ENCODE measurements at regions not wholly inside any gene's neighbourhood (a gene's known extent, or its start where the extent isn't known, plus 50 kb on each side); places are given as distances from the start of the nearest gene placed in this dataset.
"Not testable (repeated sequence)": the region's sequence is repeated elsewhere in the genome, so short reads cannot be mapped to it uniquely, and the experiment has no call there.

GRCh38 chr7:13803134-13803533, 186.3 kb downstream of the ETV1 start:
- H3K4me3 ChIP-seq (ENCODE audit: low read length) = no peak overlapping the region
- TF ChIP-seq, protein P1, sequence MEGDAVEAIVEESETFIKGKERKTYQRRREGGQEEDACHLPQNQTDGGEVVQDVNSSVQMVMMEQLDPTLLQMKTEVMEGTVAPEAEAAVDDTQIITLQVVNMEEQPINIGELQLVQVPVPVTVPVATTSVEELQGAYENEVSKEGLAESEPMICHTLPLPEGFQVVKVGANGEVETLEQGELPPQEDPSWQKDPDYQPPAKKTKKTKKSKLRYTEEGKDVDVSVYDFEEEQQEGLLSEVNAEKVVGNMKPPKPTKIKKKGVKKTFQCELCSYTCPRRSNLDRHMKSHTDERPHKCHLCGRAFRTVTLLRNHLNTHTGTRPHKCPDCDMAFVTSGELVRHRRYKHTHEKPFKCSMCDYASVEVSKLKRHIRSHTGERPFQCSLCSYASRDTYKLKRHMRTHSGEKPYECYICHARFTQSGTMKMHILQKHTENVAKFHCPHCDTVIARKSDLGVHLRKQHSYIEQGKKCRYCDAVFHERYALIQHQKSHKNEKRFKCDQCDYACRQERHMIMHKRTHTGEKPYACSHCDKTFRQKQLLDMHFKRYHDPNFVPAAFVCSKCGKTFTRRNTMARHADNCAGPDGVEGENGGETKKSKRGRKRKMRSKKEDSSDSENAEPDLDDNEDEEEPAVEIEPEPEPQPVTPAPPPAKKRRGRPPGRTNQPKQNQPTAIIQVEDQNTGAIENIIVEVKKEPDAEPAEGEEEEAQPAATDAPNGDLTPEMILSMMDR (conservative IDR thresholded peaks at IDR 0.05; ENCODE audit: low read length) = no peak
- DNase-seq (ENCODE audit: low read depth) = no peak

GRCh38 chr7:13806089-13806867, 183.2 kb downstream of the ETV1 start:
- not testable (repeated sequence) for DNase-seq (ENCODE audit: low read depth); H3K4me3 ChIP-seq (ENCODE audit: low read length)

GRCh38 chr7:13817230-13817629, 172.2 kb downstream of the ETV1 start:
- DNase-seq (ENCODE audit: low read depth); H3K4me3 ChIP-seq (ENCODE audit: low read length): not testable (repeated sequence)

- no peak overlapping the region for H3K4me3 ChIP-seq (ENCODE audit: low read length)
- peak; percentile 56 for DNase-seq (ENCODE audit: low read depth)
- TF ChIP-seq, protein P1 (conservative IDR thresholded peaks at IDR 0.05; ENCODE audit: low read length) = no peak
Observed at GRCh38 chr7:13821152-13821787, 168.2 kb downstream of the ETV1 start.

DNA sequence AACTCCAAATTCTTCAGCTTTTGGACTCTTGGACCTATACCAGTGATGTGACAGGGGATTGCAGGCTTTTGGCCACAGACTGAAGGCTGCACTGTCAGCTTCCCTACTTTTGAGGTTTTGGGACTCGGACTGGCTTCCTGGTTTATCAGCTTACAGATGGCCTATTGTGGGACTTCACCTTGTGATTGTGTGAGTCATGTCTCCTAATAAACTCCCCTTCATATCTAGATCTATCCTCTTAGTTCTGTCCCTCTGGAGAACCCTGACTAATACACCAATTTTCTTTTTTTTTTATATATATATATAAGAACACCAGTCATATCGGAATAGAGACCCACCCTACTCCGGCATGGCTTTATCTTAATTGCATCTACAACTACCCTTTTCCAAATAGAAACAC, 166.8 kb downstream of the ETV1 start:
- DNase-seq (ENCODE audit: low read depth) = no peak
- TF ChIP-seq, protein P1 (conservative IDR thresholded peaks at IDR 0.05; ENCODE audit: low read length) = no peak
- no peak overlapping the region for H3K4me3 ChIP-seq (ENCODE audit: low read length)

DNA sequence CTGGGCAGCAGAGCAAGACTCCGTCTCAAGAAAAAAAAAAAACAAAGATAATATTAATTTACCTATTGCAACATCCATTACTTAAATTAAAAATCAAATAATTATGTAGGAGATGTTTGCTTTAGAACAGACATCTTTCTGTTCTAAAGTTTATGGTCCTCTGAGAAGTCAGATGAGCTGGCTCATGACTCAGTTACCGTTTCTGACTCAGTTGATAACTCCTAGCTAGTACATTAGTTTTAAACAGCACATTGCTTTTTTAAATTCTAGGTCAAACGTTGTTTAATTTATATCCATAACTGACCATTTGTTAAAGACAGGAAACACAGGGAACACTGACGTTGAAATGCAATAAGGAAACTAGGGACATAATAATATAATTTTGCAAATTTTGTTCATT, 162.7 kb downstream of the ETV1 start:
- DNase-seq (ENCODE audit: low read depth) = no peak
- TF ChIP-seq, protein P1 (conservative IDR thresholded peaks at IDR 0.05; ENCODE audit: low read length) = no peak
- no peak overlapping the region for H3K4me3 ChIP-seq (ENCODE audit: low read length)

GRCh38 chr7:13827716-13828115, 161.8 kb downstream of the ETV1 start:
- TF ChIP-seq, protein P1 (conservative IDR thresholded peaks at IDR 0.05; ENCODE audit: low read length) = no peak
- DNase-seq (ENCODE audit: low read depth) = no peak
- no peak overlapping the region for H3K4me3 ChIP-seq (ENCODE audit: low read length)

- H3K4me3 ChIP-seq (ENCODE audit: low read length) = no peak overlapping the region
- TF ChIP-seq, protein P1 (conservative IDR thresholded peaks at IDR 0.05; ENCODE audit: low read length) = no peak
- no peak for DNase-seq (ENCODE audit: low read depth)
Observed at GRCh38 chr7:13829231-13829630, 160.2 kb downstream of the ETV1 start.

Data from AG10803 (cell line).